GM12878 (cell line): ENCODE measurements at regions not wholly inside any gene's neighbourhood (a gene's known extent, or its start where the extent isn't known, plus 50 kb on each side); places are given as distances from the start of the nearest gene placed in this dataset.

Experiments used
- ATAC-seq: fragments of 200-7000 bp; cut with Tn5 transposase; 3 replicates; pipeline ENCODE4 v1.9.1; 2020; ENCODE audit warnings: mild to moderate bottlenecking, moderate library complexity
- BruUV-seq: library from RNA; stranded (reverse); fragments of 400-500 nt; replicated peaks from 2 replicates; lab custom pipeline; 2021; lab: Mats Ljungman, UMichigan
- CTCF ChIA-PET: fragments of 300-600 bp; sonication (Branson Sonifier 250); formaldehyde crosslinking; extraction: SDS; loops from one replicate; lab custom pipeline; 2021; ENCODE audit warnings: inconsistent platforms; lab: Yijun Ruan, JAX
- POLR2A ChIA-PET: fragments of 350-600 bp; formaldehyde crosslinking; extraction: SDS; loops from one replicate; lab custom pipeline; 2021; ENCODE audit warnings: inconsistent platforms; lab: Charles Lee
- RAD21 ChIA-PET: fragments of 300-600 bp; sonication (Branson Sonifier 250); formaldehyde crosslinking; loops from one replicate; lab custom pipeline; 2023; ENCODE audit warnings: antibody characterized with exemption; ENCODE audit not compliant: unreplicated experiment; lab: Charles Lee
- SMC1A ChIA-PET: fragments of 300-600 bp; sonication (Branson Sonifier 250); formaldehyde crosslinking; loops from one replicate; lab custom pipeline; 2023; ENCODE audit not compliant: unreplicated experiment, uncharacterized antibody; lab: Charles Lee
- DNase-seq: peaks from one replicate; pipeline ENCODE4 v3.0.0-alpha.2; 2011; ENCODE audit warnings: low read depth, low spot score
- FAIRE-seq: peaks from 3 replicates; lab custom pipeline; 2011; peaks lifted over from hg19 to GRCh38; lab: Jason Lieb, UNC
- H2AFZ ChIP-seq: 2 replicates; pipeline ENCODE4 v1.6.0; 2011; ENCODE audit warnings: low read depth, low read length, control low read depth; ENCODE audit not compliant: control insufficient read depth
- H3K27ac ChIP-seq: 2 replicates; pipeline ENCODE4 v1.5.1; 2011; ENCODE audit warnings: control low read depth; ENCODE audit not compliant: control insufficient read depth, insufficient read depth
- H3K27me3 ChIP-seq, 2 experiments: replicated peaks in 1 of 2; 2 replicates each; pipeline versions ENCODE4 v1.6.0 to v1.6.1; 2011; ENCODE audit warnings: low read length in 1 of 2; ENCODE audit not compliant: control insufficient read depth in 2 of 2, insufficient read depth in 2 of 2
- H3K36me3 ChIP-seq, 2 experiments: 2 replicates each; pipeline ENCODE4 v1.5.1; 2011; ENCODE audit warnings: low read length in 1 of 2; ENCODE audit not compliant: control insufficient read depth in 2 of 2, insufficient read depth in 2 of 2
- H3K4me1 ChIP-seq: 2 replicates; pipeline ENCODE4 v1.6.1; 2011; ENCODE audit warnings: mild to moderate bottlenecking, low read length, moderate library complexity, mixed read lengths; ENCODE audit not compliant: control insufficient read depth, insufficient read depth
- H3K4me2 ChIP-seq: 2 replicates; pipeline ENCODE4 v1.6.0; 2011; ENCODE audit warnings: control low read depth; ENCODE audit not compliant: control insufficient read depth, insufficient read depth
- H3K4me3 ChIP-seq: fragments of 200-600 bp; sonication (generic); 2 replicates; pipeline ENCODE4 v1.5.1; 2016
- H3K79me2 ChIP-seq: 2 replicates; pipeline ENCODE4 v1.6.0; 2011; ENCODE audit warnings: low read length; ENCODE audit not compliant: control insufficient read depth, insufficient read depth
- H3K9ac ChIP-seq: 2 replicates; pipeline ENCODE4 v1.8.0; 2011; ENCODE audit warnings: low read length, control low read depth, mixed read lengths; ENCODE audit not compliant: control insufficient read depth, insufficient read depth
- H3K9me3 ChIP-seq: replicated peaks from 3 replicates; pipeline ENCODE4 v1.5.1; 2011; ENCODE audit warnings: mild to moderate bottlenecking, low read length; ENCODE audit not compliant: control insufficient read depth, insufficient read depth
- H4K20me1 ChIP-seq: 2 replicates; pipeline ENCODE4 v1.6.0; 2011; ENCODE audit not compliant: control insufficient read depth, insufficient read depth
- CTCF ChIP-seq, 3 experiments: IDR thresholded peaks in 2 of 3; conservative IDR thresholded peaks in 1 of 3; 2 replicates each; pipeline ENCODE4 v1.5.1; 2011; ENCODE audit warnings: low read depth in 3 of 3, low read length in 3 of 3, mild to moderate bottlenecking in 3 of 3, control low read depth in 2 of 3, moderate library complexity in 2 of 3, inconsistent platforms in 1 of 3, mixed read lengths in 1 of 3; ENCODE audit not compliant: control insufficient read depth in 2 of 3, insufficient read depth in 1 of 3; ENCODE audit errors: extremely low read depth in 1 of 3
- E2F8 ChIP-seq: fragments of 450-650 bp; IDR thresholded peaks from 2 replicates; pipeline ENCODE4 v1.6.1; 2018; ENCODE audit warnings: mild to moderate bottlenecking, low read depth, moderate library complexity; ENCODE audit not compliant: partially characterized antibody
- EZH2 ChIP-seq: IDR thresholded peaks from 2 replicates; pipeline ENCODE4 v1.6.1; 2012; ENCODE audit warnings: low read depth, mild to moderate bottlenecking, control low read depth, inconsistent platforms, low read length, borderline replicate concordance; ENCODE audit not compliant: control insufficient read depth
- IKZF2 ChIP-seq, 2 experiments: fragments of 450-650 bp; IDR thresholded peaks; 2 replicates each; pipeline ENCODE4 v1.6.1; 2017; ENCODE audit warnings: mild to moderate bottlenecking in 2 of 2, moderate library complexity in 2 of 2
- MAX ChIP-seq: IDR thresholded peaks from 2 replicates; pipeline ENCODE4 v1.6.1; 2012; ENCODE audit warnings: low read depth, low read length, improper control_type of control experiment
- TAF1 ChIP-seq: IDR thresholded peaks from 2 replicates; pipeline ENCODE4 v1.6.1; 2011; ENCODE audit warnings: mild to moderate bottlenecking, low read depth, low read length, borderline replicate concordance
- ZBED1 ChIP-seq: IDR thresholded peaks from 2 replicates; pipeline ENCODE4 v1.6.1; 2016; ENCODE audit warnings: borderline replicate concordance
- ZNF622 ChIP-seq: fragments of 450-650 bp; IDR thresholded peaks from 2 replicates; pipeline ENCODE4 v1.6.1; 2017; ENCODE audit warnings: mild to moderate bottlenecking, inconsistent platforms
- WGBS: methylation state at CpG from one replicate; pipeline ENCODE4 v1.1.6; 2016; ENCODE audit warnings: low lambda C conversion rate; ENCODE audit not compliant: insufficient replicate concordance, insufficient coverage; ENCODE audit errors: missing lambda C conversion rate; 5-methylcytosine and 5-hydroxymethylcytosine counted together
- in situ Hi-C: fragments of 300-500 bp; cut with MboI; formaldehyde crosslinking; loops from 9 replicates; pipeline ENCODE4 v1.14.3; 2018; ENCODE audit warnings: mixed read lengths
- intact Hi-C: fragments of 100-400 bp; cut with micrococcal nuclease; formaldehyde crosslinking; loops from one replicate; pipeline ENCODE4 v1.14.2; 2022; ENCODE audit not compliant: unreplicated experiment

- in situ Hi-C loops = no loop called here
- 66% methylated on average over 15 of the region's 16 CpGs for WGBS
These were observed 500.2 kb upstream of the SALL3 start for GRCh38 chr18:78479443-78479842.

More at GRCh38 chr18:78479443-78479842, 500.2 kb upstream of the SALL3 start:
- no peak for DNase-seq
- H3K9me3 ChIP-seq = no peaks in the 10 kb centered on the region; the same call in 2 of the 3 replicates
- FAIRE-seq = no peak
- no peak overlapping the region for H3K4me3 ChIP-seq
- ChIA-PET CTCF (no interaction called here), SMC1A (no interaction called here), POLR2A (no interaction called here), RAD21 (no interaction called here)
- ATAC-seq = no peak
- intact Hi-C loops = no loop called here
- H2AFZ ChIP-seq = no peak overlapping the region
- H3K79me2 ChIP-seq = no peaks in the 10 kb centered on the region
- H3K4me2 ChIP-seq = no peak overlapping the region
- no peaks in the 10 kb centered on the region for H3K27me3 ChIP-seq
- no TSS peak for BruUV-seq
- no peak overlapping the region for H3K27ac ChIP-seq
- H4K20me1 ChIP-seq = no peaks in the 10 kb centered on the region
- H3K9ac ChIP-seq = no peak overlapping the region
- no peaks in the 10 kb centered on the region for H3K36me3 ChIP-seq
- TF ChIP-seq MAX = no peak
- TF ChIP-seq IKZF2 (IDR thresholded peaks at IDR 0.05) = no peak
- no peak for TF ChIP-seq ZBED1
- no peak for TF ChIP-seq EZH2
- no peak for TF ChIP-seq CTCF (IDR thresholded peaks at IDR 0.05 in 2 of 3, conservative IDR thresholded peaks at IDR 0.05 in 1 of 3; ENCODE audit: control insufficient read depth in 2 of 3, extremely low read depth in 1 of 3, insufficient read depth in 1 of 3, low read depth in 3 of 3, low read length in 3 of 3)
- TF ChIP-seq ZNF622 = no peak
- TF ChIP-seq E2F8 = no peak
- TF ChIP-seq TAF1 = no peak
- no peaks in the 10 kb centered on the region for H3K4me1 ChIP-seq
